ENCODE measurements at regions not wholly inside any gene's neighbourhood (a gene's known extent, or its start where the extent isn't known, plus 50 kb on each side); places are given as distances from the start of the nearest gene placed in this dataset.

GRCh38 chr4:125620066-125620860 is 305.5 kb downstream of the FAT4 start:
- TF ChIP-seq CTCF (conservative IDR thresholded peaks at IDR 0.05 in 1 of 2, IDR thresholded peaks at IDR 0.05 in 1 of 2; ENCODE audit: low read depth in 1 of 2, low read length in 2 of 2), result no peak
- no peak for TF ChIP-seq EZH2 (IDR thresholded peaks at IDR 0.05; ENCODE audit: low read length, missing control alignments)

Measured in fibroblast of lung (primary cell).